ENCODE measurements at regions not wholly inside any gene's neighbourhood (a gene's known extent, or its start where the extent isn't known, plus 50 kb on each side); places are given as distances from the start of the nearest gene placed in this dataset.
"Not testable (repeated sequence)": the region's sequence is repeated elsewhere in the genome, so short reads cannot be mapped to it uniquely, and the experiment has no call there.

DNA sequence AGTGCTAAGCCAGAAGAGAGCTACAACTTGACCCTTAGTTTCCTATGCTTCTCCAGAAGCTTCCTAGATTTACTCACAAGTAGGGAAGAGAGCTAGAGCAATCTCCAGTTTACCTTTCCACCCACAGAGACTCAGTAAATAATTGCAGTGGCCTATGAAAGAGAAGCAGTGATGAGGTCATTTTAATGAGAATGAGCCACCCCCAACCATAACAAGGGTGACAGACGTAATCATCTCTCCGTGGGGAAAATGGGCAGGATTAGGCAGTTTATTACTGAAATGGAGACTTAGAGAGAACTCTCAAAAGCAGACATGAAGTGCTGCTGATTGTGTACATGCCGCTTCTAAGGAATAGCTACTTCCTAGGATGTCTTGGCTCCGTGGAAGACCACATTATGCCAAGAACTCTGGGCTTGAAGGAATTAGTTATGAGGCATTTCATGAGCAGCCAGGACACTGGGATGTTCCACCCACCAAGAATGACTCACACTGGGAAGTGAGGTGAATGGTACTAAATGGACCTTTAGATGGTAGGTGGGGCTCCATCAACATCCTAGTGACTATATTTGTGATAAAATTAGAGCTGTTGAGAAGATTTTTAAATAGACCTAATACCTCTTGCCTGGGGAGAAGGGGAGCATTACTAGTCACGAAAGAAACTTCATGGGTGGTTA is 160.9 kb downstream of the EDEM1 start:
- in situ Hi-C loops (cut with MboI; ENCODE audit: low sequenced_read_pairs): no loop called here

DNA sequence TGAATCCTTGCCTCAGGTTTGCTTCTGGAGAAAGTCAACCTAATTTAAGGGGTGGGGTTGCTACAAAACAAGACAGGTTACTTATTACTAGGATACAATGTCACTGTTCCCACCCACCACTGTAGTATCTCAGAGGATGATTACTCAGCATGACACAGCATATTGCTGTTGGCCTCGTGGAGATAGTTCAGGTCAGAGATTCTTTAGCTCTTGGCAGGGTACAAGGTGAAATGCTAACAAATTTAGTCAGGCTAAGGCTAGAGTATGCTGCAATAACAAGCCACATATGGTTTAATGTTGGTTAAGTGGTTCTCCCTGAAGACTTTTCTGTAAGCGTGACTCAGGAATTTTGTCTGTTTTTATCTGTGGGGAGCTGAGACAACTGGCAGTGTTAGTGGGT is 161.8 kb downstream of the EDEM1 start:
- in situ Hi-C loops (cut with MboI; ENCODE audit: low sequenced_read_pairs): no loop called here

DNA sequence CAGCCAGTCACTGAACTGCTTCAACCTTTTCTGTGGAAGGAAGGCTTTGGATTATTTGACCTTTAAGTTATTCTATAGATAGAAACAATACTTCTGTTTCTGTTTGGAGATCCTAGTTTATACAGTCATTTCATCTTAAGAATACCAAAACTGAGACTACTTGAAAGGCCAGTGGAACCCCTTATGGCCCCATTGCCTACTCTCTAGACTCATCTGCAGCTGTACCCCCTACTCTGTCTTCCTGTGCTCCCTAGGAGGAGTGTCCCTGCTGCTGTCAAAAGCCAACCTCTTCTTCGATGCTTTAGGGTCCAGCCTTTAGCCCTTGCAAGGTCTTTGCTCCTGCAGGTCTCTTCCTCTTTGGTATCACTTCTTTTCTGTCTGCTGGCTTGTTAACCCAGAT is 169.6 kb downstream of the EDEM1 start:
- in situ Hi-C loops (cut with MboI; ENCODE audit: low sequenced_read_pairs): no loop called here

DNA sequence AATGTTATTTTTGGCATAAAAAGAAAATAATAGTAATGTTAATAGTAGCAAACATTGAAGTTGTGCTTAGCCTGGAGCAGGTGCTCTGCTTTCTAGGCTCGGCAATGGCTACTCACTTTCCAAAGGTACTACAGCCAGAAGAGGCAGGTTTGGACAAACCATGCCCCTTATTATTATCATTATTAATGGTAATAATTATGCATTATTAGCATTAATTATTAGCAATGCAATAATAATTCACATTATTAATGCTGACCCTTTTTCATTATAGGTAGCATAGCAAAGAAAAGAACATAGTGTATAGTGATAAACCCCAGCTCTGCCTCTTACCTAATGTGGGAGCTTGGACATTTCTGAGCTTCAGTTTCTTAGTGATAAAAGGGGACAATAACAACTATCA is 171.4 kb downstream of the EDEM1 start:
- in situ Hi-C loops (cut with MboI; ENCODE audit: low sequenced_read_pairs): no loop called here

DNA sequence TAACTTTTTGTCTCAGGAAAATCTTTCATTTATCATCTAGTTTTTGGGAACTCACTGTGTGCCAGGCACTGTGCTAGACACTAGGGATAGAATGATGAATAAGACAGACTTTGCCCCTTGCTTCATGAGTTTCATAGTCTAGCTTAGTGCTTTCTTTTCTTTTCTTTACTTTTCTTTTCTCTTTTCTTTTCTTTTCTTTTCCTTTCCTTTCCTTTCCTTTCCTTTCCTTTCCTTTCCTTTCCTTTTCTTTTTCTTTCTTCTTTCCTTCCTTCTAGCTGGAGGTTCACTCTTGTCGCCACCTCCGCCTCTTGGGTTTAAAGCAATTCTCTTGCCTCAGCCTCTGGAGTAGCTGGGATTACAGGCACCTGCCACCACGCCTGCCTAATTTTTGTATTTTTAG is 172.9 kb downstream of the EDEM1 start:
- in situ Hi-C loops (cut with MboI; ENCODE audit: low sequenced_read_pairs): no loop called here

DNA sequence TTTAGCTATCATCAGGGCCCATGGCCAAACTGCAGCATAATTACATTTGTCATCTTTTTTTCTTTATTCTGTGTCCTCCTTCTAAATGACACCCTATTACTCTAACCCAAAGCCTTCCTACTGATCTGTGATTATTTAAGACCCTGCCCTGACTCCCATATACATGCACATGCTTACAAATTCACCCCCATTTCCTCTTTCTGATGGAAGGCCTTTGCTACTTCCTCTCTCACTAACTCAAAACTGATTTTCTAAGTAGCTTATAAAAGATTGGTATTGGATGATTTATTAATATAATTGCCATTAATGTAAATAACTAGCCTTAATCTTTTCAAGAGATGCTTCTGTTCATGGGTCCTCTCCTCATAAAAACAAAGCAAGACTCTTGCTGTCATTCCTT is 179.2 kb downstream of the EDEM1 start:
- in situ Hi-C loops (cut with MboI; ENCODE audit: low sequenced_read_pairs): no loop called here

DNA sequence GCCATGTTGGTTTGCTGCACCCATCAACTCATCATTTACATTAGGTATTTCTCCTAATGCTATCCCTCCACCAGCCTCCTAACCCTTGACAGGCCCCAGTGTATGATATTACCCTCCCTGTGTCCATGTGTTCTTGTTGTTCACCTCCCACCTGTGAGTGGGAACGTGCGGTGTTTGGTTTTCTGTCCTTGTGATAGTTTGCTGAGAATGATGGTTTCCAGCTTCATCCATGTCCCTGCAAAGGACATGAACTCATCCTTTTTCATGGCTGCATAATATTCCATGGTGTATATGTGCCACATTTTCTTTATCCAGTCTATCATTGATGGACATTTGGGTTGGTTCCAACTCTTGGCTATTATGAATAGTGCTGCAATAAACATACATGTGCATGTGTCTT is 184.0 kb downstream of the EDEM1 start:
- in situ Hi-C loops (cut with MboI; ENCODE audit: low sequenced_read_pairs): not testable (repeated sequence)

DNA sequence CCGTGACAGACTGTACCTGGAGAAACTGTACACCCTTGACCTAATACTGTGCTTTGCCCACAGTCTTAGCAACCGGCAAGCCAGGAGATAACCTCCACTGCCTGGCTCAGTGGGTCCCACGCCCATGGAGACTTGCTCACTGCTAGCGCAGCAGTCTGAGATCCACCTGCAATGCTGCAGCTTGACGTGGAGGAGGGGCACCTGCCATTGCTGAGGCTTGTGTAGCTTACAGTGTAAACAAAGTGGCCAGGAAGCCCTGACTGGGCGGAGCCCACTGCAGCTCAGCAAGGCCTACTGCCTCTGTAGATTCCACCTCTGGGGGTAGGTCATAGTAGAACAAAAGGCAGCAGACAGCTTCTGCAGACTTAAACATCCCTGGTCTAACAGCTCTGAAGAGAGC is 189.3 kb downstream of the EDEM1 start:
- in situ Hi-C loops (cut with MboI; ENCODE audit: low sequenced_read_pairs): no loop called here

DNA sequence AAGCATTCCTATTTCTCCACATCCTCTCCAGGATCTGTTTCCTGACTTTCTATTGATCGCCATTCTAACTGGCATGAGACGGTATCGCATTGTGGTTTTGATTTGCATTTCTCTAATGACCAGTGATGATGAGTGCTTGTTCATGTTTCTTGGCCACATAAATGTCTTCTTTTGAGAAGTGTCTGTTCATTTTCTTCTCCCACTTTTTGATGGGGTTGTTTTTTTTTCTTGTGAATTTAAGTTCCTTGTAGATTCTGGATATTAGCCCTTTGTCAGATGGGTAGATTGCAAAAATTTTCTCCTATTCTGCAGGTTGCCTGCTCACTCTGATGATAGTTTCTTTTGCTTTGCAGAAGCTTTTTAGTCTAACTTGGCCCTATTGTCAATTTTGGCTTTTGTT is 191.8 kb downstream of the EDEM1 start:
- in situ Hi-C loops (cut with MboI; ENCODE audit: low sequenced_read_pairs): not testable (repeated sequence)

DNA sequence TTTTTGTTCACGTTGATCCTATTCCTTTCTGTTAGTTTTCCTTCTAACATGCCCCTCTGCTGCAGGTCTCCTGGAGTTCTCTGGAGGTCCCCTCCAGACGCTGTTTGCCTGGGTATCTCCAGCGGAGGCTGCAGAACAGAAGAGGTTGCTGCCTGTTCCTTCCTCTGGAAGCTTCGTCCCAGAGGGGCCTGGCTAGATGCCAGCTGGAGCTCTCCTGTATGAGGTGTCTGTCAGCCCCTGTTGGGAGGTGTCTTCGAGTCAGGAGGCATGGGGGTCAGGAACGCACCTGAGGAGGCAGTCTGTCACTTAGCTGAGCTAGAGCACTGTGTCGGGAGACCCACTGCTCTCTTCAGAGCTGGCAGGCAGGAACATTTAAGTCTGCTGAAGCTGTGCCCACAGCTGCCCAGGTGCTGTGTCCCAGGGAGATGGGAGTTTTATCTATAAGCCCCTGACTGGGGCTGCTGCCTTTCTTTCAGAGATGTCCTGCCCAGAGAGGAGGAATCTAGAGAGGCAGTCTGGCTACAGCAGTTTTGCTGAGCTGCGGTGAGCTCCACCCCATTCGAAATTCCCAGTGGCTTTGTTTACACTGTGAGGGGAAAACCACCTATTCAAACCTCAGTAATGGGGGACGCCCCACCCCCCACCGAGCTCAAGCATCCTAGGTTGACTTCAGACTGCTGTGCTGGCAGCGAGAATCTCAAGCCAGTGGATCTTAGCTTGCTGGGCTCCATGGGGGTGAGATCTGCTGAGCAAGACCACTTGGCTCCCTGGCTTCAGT is 196.2 kb downstream of the EDEM1 start:
- in situ Hi-C loops (cut with MboI; ENCODE audit: low sequenced_read_pairs): not testable (repeated sequence)

DNA sequence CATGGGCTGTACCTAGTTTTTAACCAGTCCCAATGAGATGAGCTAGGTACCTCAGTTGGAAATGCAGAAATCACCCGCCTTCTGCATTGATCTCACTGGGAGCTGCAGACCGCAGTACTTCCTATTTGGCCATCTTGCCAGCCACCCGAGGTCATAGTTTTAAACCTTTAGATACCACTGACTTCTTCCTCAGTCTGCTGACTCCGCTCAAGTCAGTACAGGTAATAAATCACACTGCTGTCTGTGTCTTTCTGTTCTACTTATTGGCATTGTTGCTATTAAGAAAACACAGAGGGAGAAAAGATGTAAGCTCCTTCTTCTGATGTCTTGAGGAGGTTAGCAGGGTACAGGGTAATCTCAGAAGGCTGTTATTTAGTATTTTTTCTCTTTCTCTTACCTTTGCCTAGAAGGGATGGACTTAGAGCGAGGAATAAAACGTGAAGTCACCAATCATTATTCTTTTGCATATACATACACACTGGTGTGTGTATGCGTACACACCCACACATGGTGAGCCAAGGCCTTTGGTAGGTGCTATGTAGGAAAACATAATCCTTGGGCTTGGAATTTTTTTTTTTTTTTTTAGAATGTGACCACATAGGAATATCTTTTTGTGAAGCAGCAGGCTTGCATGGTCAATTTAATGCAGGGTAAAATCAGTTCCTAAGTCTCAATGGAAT is 197.2 kb downstream of the EDEM1 start:
- in situ Hi-C loops (cut with MboI; ENCODE audit: low sequenced_read_pairs): no loop called here

DNA sequence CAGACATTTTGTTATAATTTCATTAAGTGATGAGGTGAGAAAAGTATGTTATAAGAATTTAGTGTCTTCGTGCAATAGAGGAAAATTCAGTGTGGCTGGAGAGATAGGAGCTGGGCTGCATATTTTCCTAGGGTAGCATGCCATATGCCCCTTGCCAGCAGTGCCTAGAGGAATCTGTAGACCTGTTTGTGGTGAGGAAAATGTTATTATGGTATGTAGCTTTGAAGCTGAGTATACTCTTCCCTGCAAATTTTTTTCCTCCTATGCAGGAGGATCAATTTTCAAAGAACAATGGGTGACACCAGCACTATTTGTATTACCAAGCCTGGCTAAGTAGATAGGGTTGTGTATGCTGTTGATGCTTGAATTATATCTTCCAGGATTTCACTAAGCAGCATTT is 200.6 kb downstream of the EDEM1 start:
- in situ Hi-C loops (cut with MboI; ENCODE audit: low sequenced_read_pairs): no loop called here

DNA sequence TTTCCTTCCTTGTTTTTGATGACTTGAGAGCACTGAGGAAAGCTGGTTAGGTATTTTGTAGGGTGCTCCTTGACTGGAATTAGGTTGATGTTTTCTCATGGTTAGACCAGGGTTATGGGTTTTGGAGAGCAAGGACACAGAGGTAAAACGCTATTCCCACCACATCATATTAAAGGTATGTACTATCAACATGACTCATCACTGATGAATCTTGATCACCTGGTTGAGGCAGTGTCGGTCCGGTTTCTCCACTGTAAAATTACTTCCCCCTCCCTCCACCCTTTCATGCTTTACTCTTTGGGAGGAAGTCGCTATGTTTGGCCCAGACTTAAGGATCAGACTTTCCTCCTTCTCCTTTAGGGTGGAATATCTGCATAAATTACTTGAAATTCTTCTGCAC is 201.6 kb downstream of the EDEM1 start:
- in situ Hi-C loops (cut with MboI; ENCODE audit: low sequenced_read_pairs): no loop called here

DNA sequence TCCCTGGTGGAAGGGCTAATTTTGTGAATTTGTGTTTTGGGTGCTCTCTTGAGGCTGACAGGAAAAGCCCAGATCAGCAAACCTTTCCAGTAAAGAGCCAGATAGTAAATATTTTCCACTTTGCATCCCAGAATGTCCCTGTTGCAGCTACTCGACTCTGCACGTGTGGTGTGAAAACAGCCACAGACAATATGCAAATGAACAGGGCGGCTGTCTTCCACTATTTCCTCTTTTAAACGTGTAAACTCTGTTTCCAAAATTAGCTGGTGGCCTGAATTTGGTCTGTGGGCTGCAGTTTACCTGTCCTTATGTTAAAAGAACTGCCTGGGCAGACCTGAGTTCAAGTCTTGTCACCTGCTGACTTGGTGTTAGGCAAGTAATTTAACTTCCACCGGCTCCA is 202.7 kb downstream of the EDEM1 start:
- in situ Hi-C loops (cut with MboI; ENCODE audit: low sequenced_read_pairs): no loop called here

DNA sequence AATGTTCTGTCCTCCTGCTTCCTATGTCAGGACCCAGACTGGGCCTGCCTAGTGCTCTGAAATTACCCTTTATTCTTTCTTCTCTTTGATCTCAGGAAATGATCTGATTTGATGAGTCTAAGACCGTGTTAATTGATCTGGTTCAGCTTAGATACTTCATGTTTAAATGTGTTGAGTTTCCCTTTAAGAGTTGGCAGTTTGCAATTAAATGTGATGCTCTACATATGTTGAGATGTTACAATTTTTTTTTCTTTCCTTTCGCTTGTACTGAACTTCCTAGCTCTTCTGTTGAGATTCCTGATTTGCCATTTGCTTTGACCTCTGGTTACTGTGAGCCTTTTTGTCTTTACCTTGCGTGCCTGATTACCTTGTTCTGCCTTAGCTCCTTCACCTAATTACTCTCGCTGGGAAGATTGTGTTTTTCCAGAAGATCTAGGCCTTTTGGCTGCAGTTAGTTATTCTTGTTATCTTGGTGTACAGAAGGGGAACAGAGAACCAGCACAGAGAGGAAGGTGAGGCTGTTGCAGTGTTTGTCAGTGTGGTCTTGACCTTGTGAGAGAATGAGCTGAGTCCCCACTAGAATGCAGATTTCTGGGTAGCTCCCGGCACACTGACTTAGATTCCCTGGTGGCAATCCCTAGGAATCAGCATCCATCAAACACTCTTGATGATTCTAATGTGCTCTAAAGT is 203.6 kb downstream of the EDEM1 start:
- in situ Hi-C loops (cut with MboI; ENCODE audit: low sequenced_read_pairs): no loop called here

DNA sequence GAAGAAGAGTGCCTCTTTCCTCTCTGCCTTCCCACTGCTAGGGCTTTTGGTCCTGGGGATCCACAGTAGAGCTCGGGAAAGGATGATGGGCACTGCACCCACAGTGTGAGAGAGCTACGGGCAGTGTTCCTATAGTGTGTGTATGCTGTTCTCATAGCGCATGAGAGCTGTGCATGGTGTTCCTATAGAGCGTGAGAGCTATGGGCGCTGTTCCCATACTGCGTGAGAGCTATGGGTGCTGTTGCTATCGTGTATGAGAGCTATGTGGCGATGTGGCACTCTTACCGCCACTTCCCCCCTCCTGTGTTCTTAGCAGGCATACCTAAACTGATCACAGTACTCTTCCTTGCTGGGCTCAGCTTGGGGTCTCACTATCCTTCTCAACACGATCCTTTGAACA is 213.5 kb downstream of the EDEM1 start:
- in situ Hi-C loops (cut with MboI; ENCODE audit: low sequenced_read_pairs): no loop called here

DNA sequence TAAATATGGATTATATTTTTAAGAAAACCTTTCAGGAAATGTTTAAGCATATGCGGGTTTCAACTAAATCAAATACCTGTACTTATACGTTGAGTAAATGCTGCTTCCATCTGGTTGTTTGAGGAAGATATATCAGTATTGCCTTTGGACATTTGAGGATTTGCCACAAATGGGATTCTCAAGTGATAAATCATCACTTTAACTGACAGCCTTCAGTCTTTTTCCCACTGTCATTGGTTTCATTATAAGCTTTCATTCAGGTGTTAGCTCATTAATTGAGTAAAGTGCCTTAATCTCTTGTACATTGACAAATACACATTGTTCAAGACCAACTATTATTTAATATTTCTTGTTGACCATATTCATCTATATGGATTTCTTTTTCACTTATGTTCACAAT is 217.2 kb downstream of the EDEM1 start:
- in situ Hi-C loops (cut with MboI; ENCODE audit: low sequenced_read_pairs): no loop called here

DNA sequence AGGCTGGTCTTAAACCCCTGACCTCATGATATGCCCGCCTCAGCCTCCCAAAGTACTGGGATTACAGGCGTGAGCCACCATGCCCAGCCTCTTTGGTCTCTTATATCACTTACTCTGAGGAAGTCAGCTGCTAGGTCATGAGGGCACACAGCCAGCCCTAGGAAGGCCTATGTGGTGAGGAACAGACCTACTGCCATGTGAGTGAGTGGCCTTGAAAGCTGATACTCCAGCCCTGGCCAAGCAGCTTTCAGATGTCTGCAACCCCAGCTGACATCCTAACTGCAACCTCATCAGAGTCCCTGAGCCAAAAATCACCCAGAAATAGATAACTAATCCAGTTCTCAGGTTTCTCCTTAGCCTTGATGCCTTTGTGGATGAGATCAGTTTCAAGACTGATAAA is 224.3 kb downstream of the EDEM1 start:
- in situ Hi-C loops (cut with MboI; ENCODE audit: low sequenced_read_pairs): no loop called here

DNA sequence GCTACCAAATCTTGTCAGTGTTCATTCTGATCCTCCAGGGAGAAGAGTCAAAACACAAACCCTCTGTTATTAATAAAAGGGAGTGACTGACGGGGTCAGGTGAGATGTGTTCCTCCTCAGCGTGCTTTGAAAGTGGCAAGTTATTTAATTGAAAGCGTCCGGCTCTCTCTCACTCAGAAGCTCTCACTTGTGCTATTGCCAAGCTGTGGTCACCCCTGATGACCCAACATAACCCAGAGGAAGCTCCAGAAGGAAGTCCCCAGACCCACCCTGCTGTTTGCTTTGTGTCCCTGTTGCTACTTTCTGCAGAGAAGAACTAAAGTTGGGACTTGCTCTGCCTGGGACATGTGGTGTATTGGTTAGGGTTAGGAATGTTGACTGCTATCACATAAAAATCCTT is 235.6 kb downstream of the EDEM1 start:
- in situ Hi-C loops (cut with MboI; ENCODE audit: low sequenced_read_pairs): no loop called here

DNA sequence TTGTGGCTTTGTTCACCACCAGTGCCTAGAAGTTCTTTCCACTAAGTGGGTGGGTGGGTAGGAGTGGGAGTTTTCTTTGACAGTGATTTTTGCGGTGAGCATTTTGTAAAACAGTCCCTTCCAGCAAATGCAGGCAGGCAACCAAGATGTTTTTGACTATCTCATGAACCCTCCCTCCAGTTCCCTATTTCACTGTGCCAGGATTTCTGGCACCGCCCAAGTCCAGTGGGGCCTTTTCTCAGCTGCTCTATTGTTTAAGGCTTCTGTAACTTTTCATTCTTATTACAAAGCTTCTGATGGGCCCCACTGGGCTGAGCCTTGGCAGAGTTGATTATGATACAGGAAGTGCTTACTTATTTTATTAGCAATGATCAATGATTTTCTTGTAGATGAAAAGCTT is 236.0 kb downstream of the EDEM1 start:
- in situ Hi-C loops (cut with MboI; ENCODE audit: low sequenced_read_pairs): no loop called here

DNA sequence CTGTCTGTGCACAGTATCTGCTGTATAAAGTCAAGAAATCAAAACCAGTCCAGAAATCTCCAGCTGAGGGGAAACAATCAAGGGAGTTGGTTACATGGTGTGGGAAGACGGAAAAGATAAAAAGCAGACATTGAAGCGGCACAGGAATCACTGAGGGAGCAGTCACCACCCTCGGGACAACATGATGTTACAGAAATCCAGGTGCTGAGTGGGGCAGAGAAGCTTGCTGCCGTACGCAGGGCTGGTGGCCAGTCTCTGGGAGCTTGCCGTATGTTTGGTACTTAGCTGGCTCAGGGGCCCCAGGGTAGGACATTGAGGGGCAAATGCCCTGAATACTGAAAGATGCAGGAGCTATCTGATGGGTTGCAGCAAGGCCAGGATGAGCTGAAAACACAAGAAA is 237.9 kb downstream of the EDEM1 start:
- in situ Hi-C loops (cut with MboI; ENCODE audit: low sequenced_read_pairs): loop anchor here (25.0 kb wide), 1 partner anchor 312 kb away; no protein-coding TSS in a partner anchor
